Ovary (tissue), 7 donors: ENCODE measurements at regions not wholly inside any gene's neighbourhood (a gene's known extent, or its start where the extent isn't known, plus 50 kb on each side); places are given as distances from the start of the nearest gene placed in this dataset.

Source experiments
- DNase-seq, 5 donors: peaks; one replicate each; pipeline ENCODE4 v3.0.0-alpha.2; 2019 to 2020
- H3K27ac ChIP-seq, 2 donors: fragments of 200-600 bp; one replicate each; pipeline versions ENCODE4 v1.5.1 to v1.8.0; 2019 to 2022
- H3K27me3 ChIP-seq: fragments of 200-600 bp; one replicate; pipeline ENCODE4 v1.8.0; 2022
- H3K36me3 ChIP-seq: fragments of 200-600 bp; sonication (generic); one replicate; pipeline ENCODE4 v1.5.1; 2019
- H3K4me1 ChIP-seq: one replicate; pipeline ENCODE4 v1.8.1; 2013; ENCODE audit warnings: mild to moderate bottlenecking, moderate library complexity; ENCODE audit not compliant: insufficient read depth
- H3K4me3 ChIP-seq: fragments of 200-600 bp; sonication (generic); one replicate; pipeline ENCODE4 v1.5.1; 2017
- H3K9me3 ChIP-seq, 2 donors: fragments of 200-600 bp in 1 of 2; sonication (generic) in 1 of 2; one replicate each; pipeline versions ENCODE4 v1.5.1 to v1.8.1; 2013 to 2019; ENCODE audit warnings: mild to moderate bottlenecking in 1 of 2, moderate library complexity in 1 of 2
- CTCF ChIP-seq, 3 donors: fragments of 450-650 bp in 2 of 3; fragments of 200-600 bp in 1 of 3; IDR thresholded peaks; one replicate each; pipeline versions ENCODE4 v1.5.1 to v1.8.0; 2016 to 2022; ENCODE audit warnings: antibody characterized with exemption in 3 of 3, mild to moderate bottlenecking in 1 of 3
- EP300 ChIP-seq: sonication (generic); formaldehyde crosslinking; IDR thresholded peaks from one replicate; pipeline ENCODE4 v1.6.1; 2017; ENCODE audit warnings: antibody characterized with exemption
- POLR2A ChIP-seq: fragments of 450-650 bp; IDR thresholded peaks from one replicate; pipeline ENCODE4 v1.6.1; 2017; ENCODE audit warnings: antibody characterized with exemption, mild to moderate bottlenecking, moderate library complexity
- WGBS, 3 donors: extraction: QIAGEN DNeasy Blood & Tissue Kit in 1 of 3; methylation state at CpG; one replicate each; pipeline versions ENCODE4 v1.1.5 to v1.1.7; 2013 to 2017; 5-methylcytosine and 5-hydroxymethylcytosine counted together
- intact Hi-C, 4 donors: fragments of 100-400 bp; cut with DNase I; formaldehyde crosslinking; loops; one replicate each; pipeline versions ENCODE4 v1.11.0 to v1.15.1; 2022 to 2023
- donor health status: DM: no; HTN: no; CAD: no; lungs with moderate emphysema.
- donor health status: DM: no; HTN: no; CAD: no.
- donor health status: Bipolar disorder and iron deficiency.
- donor health status: DM: no; HTN: no; CAD: no.
- donor health status: DM: yes; HTN: yes; CAD: no.

DNA sequence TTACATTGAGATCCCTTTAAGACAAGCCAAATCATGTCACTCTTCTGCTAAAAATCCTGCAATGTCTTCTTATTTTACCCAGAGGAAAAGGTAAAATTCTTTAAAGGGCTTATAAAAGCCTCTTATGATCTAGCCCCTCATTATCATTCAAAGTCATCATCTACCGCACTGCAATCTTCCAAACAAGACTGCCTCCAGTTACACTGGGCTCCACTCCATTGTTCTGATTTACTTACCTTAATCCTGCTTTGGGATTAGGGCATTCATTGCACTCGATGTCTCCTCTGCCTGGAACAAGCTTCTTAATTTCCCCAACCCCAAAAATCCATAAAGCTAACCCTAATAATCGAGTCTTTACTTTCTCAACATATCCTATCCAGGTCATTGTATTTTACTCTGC, 269.1 kb downstream of the PCDH18 start:
- intact Hi-C loops: no loop called here
- Histone ChIP-seq H3K27me3 (no peaks in the 10 kb centered on the region), H3K4me1 (no peaks in the 10 kb centered on the region), H3K36me3 (no peaks in the 10 kb centered on the region), H3K4me3 (no peak overlapping the region), H3K9me3 (no peaks in the 10 kb centered on the region), H3K27ac (no peak overlapping the region)
- no peak for TF ChIP-seq POLR2A
- no peak for TF ChIP-seq EP300
- TF ChIP-seq CTCF (IDR thresholded peaks at IDR 0.05): no peak
- WGBS, 3 donors: 88 to 92% (median 92%) methylated on average over 3 of the region's 3 CpGs
- DNase-seq: no peak

- no peak for DNase-seq
- intact Hi-C loops: no loop called here
- Histone ChIP-seq H3K4me1 (no peaks in the 10 kb centered on the region), H3K36me3 (no peaks in the 10 kb centered on the region), H3K9me3 (no peaks in the 10 kb centered on the region), H3K4me3 (no peak overlapping the region), H3K27ac (no peak overlapping the region), H3K27me3 (no peaks in the 10 kb centered on the region)
- TF ChIP-seq POLR2A: no peak
- no peak for TF ChIP-seq CTCF (IDR thresholded peaks at IDR 0.05)
- TF ChIP-seq EP300: no peak
These were observed 278.3 kb downstream of the PCDH18 start for GRCh38 chr4:137253949-137254348.

GRCh38 chr4:137249112-137249511, 283.2 kb downstream of the PCDH18 start:
- no peaks in the 10 kb centered on the region for H3K4me1 ChIP-seq
- DNase-seq: no peak
- 40 to 67% (median 41%) methylated on average over 2 of the region's 2 CpGs for WGBS, 3 donors
- TF ChIP-seq CTCF (IDR thresholded peaks at IDR 0.05) (no peak), POLR2A (no peak), EP300 (no peak)
- no peak overlapping the region for H3K27ac ChIP-seq
- intact Hi-C loops: no loop called here
- no peaks in the 10 kb centered on the region for H3K9me3 ChIP-seq
- H3K27me3 ChIP-seq: no peaks in the 10 kb centered on the region
- H3K36me3 ChIP-seq: no peaks in the 10 kb centered on the region
- H3K4me3 ChIP-seq: no peak overlapping the region

GRCh38 chr4:137238456-137239162, 293.7 kb downstream of the PCDH18 start:
- Histone ChIP-seq H3K4me1 (no peaks in the 10 kb centered on the region), H3K36me3 (no peaks in the 10 kb centered on the region), H3K4me3 (no peak overlapping the region), H3K27ac (no peak overlapping the region), H3K9me3 (no peaks in the 10 kb centered on the region), H3K27me3 (no peaks in the 10 kb centered on the region)
- 71 to 95% (median 87%) methylated on average over 6 of the region's 6 CpGs for WGBS, 3 donors
- no peak for DNase-seq
- no peak for TF ChIP-seq POLR2A
- no peak for TF ChIP-seq CTCF (IDR thresholded peaks at IDR 0.05)
- no peak for TF ChIP-seq EP300
- intact Hi-C loops: no loop called here
